Thyroid gland (tissue), 4 donors: ENCODE measurements at regions not wholly inside any gene's neighbourhood (a gene's known extent, or its start where the extent isn't known, plus 50 kb on each side); places are given as distances from the start of the nearest gene placed in this dataset.

Source experiments
- DNase-seq, 2 donors: peaks; one replicate each; pipeline ENCODE4 v3.0.0-alpha.2; 2019
- H3K27ac ChIP-seq, 3 donors: fragments of 200-600 bp; sonication (generic); 1 replicate in 2 of 3; 2 replicates in 1 of 3; pipeline ENCODE4 v1.5.1; 2016 to 2019; ENCODE audit warnings: mild to moderate bottlenecking in 1 of 3, moderate library complexity in 1 of 3
- H3K27me3 ChIP-seq: fragments of 200-600 bp; sonication (generic); one replicate; pipeline ENCODE4 v1.5.1; 2019
- H3K36me3 ChIP-seq, 2 donors: fragments of 200-600 bp; sonication (generic); one replicate each; pipeline ENCODE4 v1.5.1; 2016 to 2019
- H3K4me1 ChIP-seq, 2 donors: fragments of 200-600 bp; sonication (generic); one replicate each; pipeline ENCODE4 v1.5.1; 2017 to 2019
- H3K4me3 ChIP-seq, 3 donors: fragments of 200-600 bp; sonication (generic); replicated peaks in 1 of 3; 1 replicate in 2 of 3; 2 replicates in 1 of 3; pipeline ENCODE4 v1.5.1; 2016; ENCODE audit warnings: mild to moderate bottlenecking in 1 of 3
- H3K9me3 ChIP-seq: fragments of 200-600 bp; sonication (generic); one replicate; pipeline ENCODE4 v1.5.1; 2017
- POLR2A ChIP-seq, 2 donors: fragments of 450-650 bp; IDR thresholded peaks; one replicate each; pipeline ENCODE4 v1.6.1; 2017; ENCODE audit warnings: antibody characterized with exemption in 2 of 2, mild to moderate bottlenecking in 2 of 2, moderate library complexity in 1 of 2
- WGBS, 2 donors: methylation state at CpG; one replicate each; pipeline ENCODE4 v1.1.5; 2017; 5-methylcytosine and 5-hydroxymethylcytosine counted together
- intact Hi-C: fragments of 100-400 bp; cut with DNase I; formaldehyde crosslinking; loops from one replicate; pipeline ENCODE4 v1.15.1; 2023
- TF ChIP-seq, protein P1 (sequence below), 6 experiments: fragments of 200-600 bp in 3 of 6; fragments of 450-650 bp in 3 of 6; sonication (generic) in 3 of 6; IDR thresholded peaks; one replicate each; pipeline ENCODE4 v1.5.1; 2016 to 2019; ENCODE audit warnings: antibody characterized with exemption in 6 of 6, mild to moderate bottlenecking in 2 of 6, inconsistent platforms in 1 of 6, moderate library complexity in 1 of 6

DNA sequence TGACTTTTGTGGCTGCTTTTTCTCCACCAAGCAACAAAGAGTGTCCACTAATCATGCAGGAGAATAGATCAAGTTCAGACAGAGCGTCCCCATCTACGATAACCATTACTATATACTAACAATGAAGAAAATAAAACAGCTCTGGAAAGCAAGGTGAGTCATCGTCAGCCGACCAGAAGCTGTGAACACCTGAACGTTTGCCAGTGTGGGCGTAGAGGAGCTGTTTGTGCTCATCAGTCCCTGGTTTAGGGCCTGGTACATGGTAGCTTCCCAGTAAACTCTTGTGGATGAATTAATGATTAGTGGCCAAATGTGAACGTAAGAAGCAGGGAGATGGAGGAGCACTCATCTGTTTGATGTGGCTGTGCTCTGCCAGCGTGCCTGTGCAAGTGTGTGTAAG lies 180.7 kb downstream of the EVX1 start:
- 85% methylated on average over 8 of the region's 8 CpGs for WGBS, 2 donors
- no peak for DNase-seq
- no peaks in the 10 kb centered on the region for H3K4me1 ChIP-seq
- no peaks in the 10 kb centered on the region for H3K9me3 ChIP-seq
- H3K36me3 ChIP-seq, result no peaks in the 10 kb centered on the region
- TF ChIP-seq, protein P1, sequence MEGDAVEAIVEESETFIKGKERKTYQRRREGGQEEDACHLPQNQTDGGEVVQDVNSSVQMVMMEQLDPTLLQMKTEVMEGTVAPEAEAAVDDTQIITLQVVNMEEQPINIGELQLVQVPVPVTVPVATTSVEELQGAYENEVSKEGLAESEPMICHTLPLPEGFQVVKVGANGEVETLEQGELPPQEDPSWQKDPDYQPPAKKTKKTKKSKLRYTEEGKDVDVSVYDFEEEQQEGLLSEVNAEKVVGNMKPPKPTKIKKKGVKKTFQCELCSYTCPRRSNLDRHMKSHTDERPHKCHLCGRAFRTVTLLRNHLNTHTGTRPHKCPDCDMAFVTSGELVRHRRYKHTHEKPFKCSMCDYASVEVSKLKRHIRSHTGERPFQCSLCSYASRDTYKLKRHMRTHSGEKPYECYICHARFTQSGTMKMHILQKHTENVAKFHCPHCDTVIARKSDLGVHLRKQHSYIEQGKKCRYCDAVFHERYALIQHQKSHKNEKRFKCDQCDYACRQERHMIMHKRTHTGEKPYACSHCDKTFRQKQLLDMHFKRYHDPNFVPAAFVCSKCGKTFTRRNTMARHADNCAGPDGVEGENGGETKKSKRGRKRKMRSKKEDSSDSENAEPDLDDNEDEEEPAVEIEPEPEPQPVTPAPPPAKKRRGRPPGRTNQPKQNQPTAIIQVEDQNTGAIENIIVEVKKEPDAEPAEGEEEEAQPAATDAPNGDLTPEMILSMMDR (IDR thresholded peaks at IDR 0.05), result no peak
- TF ChIP-seq POLR2A (IDR thresholded peaks at IDR 0.05), result no peak
- no peak overlapping the region for H3K27ac ChIP-seq
- intact Hi-C loops, result no loop called here
- no peak overlapping the region for H3K4me3 ChIP-seq
- no peaks in the 10 kb centered on the region for H3K27me3 ChIP-seq

DNA sequence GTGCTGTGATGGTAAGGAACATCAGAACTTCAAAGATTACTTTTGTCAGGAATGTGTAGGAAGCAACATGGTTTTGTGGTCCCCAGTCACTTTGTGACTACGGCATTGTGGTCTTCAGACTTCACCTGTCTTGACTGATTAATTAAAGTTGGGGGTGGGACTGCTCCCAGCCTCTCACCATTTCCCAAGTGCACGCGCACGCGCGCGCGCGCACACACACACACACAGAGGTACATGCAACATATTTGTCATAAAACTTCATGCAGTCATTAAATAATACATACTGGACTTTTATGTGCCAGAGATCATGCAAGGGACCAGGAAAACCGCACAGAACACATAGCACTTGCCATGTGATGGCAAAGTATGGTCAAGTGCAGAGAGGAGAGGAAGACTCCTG lies 181.2 kb downstream of the EVX1 start:
- no peak overlapping the region for H3K4me3 ChIP-seq
- WGBS, 2 donors, result 83 to 92% methylated on average over 10 of the region's 10 CpGs
- intact Hi-C loops, result no loop called here
- H3K27ac ChIP-seq, result no peak overlapping the region
- no peak for DNase-seq
- no peaks in the 10 kb centered on the region for H3K4me1 ChIP-seq
- H3K36me3 ChIP-seq, result no peaks in the 10 kb centered on the region
- no peaks in the 10 kb centered on the region for H3K9me3 ChIP-seq
- TF ChIP-seq, protein P1 (IDR thresholded peaks at IDR 0.05), result no peak
- no peak for TF ChIP-seq POLR2A (IDR thresholded peaks at IDR 0.05)
- H3K27me3 ChIP-seq, result no peaks in the 10 kb centered on the region

DNA sequence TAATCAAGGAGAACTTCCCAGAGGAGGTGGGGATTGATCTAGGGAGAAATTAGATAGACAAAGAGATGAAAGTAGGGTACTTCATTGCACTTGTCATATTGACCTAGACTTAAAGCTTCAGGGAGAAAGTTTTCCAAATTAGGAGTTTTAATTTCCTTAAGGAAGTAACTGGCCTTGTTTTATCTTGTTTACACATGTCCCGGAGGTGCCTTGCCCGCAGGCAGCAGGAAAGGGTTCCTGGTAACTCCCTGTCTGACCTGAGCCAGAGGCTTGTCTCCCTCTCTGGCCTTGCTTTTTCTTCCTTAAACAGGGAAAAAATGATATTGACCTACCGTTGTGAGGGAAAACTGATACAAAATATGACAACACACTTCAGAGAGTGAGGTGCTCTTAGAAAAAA lies 181.6 kb downstream of the EVX1 start:
- H3K27ac ChIP-seq, result no peak overlapping the region
- TF ChIP-seq, protein P1 (IDR thresholded peaks at IDR 0.05), result no peak
- TF ChIP-seq POLR2A (IDR thresholded peaks at IDR 0.05), result no peak
- WGBS, 2 donors, result 38 to 73% methylated on average over 3 of the region's 3 CpGs
- no peaks in the 10 kb centered on the region for H3K9me3 ChIP-seq
- no peaks in the 10 kb centered on the region for H3K36me3 ChIP-seq
- no peak overlapping the region for H3K4me3 ChIP-seq
- DNase-seq, result no peak
- no peaks in the 10 kb centered on the region for H3K4me1 ChIP-seq
- H3K27me3 ChIP-seq, result no peaks in the 10 kb centered on the region
- intact Hi-C loops, result no loop called here

DNA sequence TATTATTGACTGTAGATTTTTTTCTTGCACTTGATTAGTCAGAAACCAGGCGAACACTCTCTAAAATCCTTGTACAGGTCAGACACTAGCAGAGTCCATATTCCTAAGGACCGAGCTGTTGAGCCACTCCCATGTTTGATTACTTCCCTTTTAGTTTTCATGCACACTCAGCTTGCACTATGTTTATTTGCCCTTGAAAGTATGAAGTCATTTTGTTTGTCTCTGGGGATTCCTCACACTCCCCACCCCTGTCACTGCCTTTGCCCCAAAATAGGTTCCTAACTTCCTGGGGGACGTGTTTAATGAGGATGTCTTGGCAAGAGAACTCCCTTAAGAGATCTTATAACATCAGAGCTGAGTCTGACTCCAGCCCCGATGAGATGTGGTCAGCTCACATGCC lies 182.1 kb downstream of the EVX1 start:
- Histone ChIP-seq H3K27ac (no peak overlapping the region), H3K36me3 (no peaks in the 10 kb centered on the region), H3K4me1 (no peaks in the 10 kb centered on the region), H3K27me3 (no peaks in the 10 kb centered on the region), H3K9me3 (no peaks in the 10 kb centered on the region), H3K4me3 (no peak overlapping the region)
- intact Hi-C loops, result no loop called here
- no peak for TF ChIP-seq POLR2A (IDR thresholded peaks at IDR 0.05)
- TF ChIP-seq, protein P1 (IDR thresholded peaks at IDR 0.05), result no peak
- 69 to 70% methylated on average over 4 of the region's 4 CpGs for WGBS, 2 donors
- DNase-seq, result no peak

DNA sequence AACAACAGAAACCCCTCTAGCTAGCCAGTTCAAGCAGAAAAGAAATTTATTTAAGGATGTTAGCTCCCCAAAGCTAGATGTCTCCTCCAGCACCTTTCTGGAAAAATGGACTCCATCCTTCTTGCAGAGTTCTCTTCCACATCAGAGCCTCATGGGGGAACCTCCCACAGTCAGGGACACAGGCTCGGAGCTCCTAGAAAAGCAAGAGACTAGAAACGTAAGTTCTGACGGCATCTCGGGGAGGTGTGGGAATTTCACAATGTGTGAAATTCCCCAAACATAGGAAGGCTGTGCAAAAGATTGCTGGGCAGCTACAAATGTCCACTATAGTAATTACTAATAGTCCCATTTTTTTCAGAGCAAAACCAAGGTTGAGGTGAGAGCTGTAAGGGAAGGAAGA lies 184.8 kb downstream of the EVX1 start:
- Histone ChIP-seq H3K4me1 (no peaks in the 10 kb centered on the region), H3K27ac (no peak overlapping the region), H3K27me3 (no peaks in the 10 kb centered on the region), H3K9me3 (no peaks in the 10 kb centered on the region), H3K4me3 (no peak overlapping the region), H3K36me3 (no peaks in the 10 kb centered on the region)
- DNase-seq, result no peak
- WGBS, 2 donors, result 84 to 89% methylated on average over 4 of the region's 4 CpGs
- intact Hi-C loops, result no loop called here
- TF ChIP-seq, protein P1 (IDR thresholded peaks at IDR 0.05), result no peak
- TF ChIP-seq POLR2A (IDR thresholded peaks at IDR 0.05), result no peak
